Neural cell (in vitro differentiated cells): ENCODE measurements at regions not wholly inside any gene's neighbourhood (a gene's known extent, or its start where the extent isn't known, plus 50 kb on each side); places are given as distances from the start of the nearest gene placed in this dataset.

ENCODE experiments used
- H2AFZ ChIP-seq: fragments of 200-600, 300-800 bp; sonication (generic), shearing (Covaris generic); 2 replicates; pipeline ENCODE4 v1.6.0; 2014; ENCODE audit warnings: low read depth, mild to moderate bottlenecking, antibody characterized with exemption, low read length, moderate library complexity
- H3F3A ChIP-seq: fragments of 200-600 bp; shearing (Covaris generic); 2 replicates; pipeline ENCODE4 v1.6.1; 2016; ENCODE audit warnings: mild to moderate bottlenecking, moderate library complexity, mixed read lengths, antibody characterized with exemption, low read length; ENCODE audit not compliant: insufficient read depth, poor library complexity, severe bottlenecking
- H3K27ac ChIP-seq: fragments of 200-600, 300-800 bp; sonication (generic), shearing (Covaris generic); 2 replicates; pipeline ENCODE4 v1.5.1; 2014; ENCODE audit warnings: mild to moderate bottlenecking, low read length, moderate library complexity
- H3K27me3 ChIP-seq: fragments of 300-800, 200-600 bp; sonication (generic), shearing (Covaris generic); 2 replicates; pipeline ENCODE4 v1.6.0; 2014; ENCODE audit warnings: mild to moderate bottlenecking, low read depth, low read length, moderate library complexity; ENCODE audit not compliant: insufficient read depth
- H3K36me3 ChIP-seq: fragments of 300-800, 200-600 bp; sonication (generic), shearing (Covaris generic); 2 replicates; pipeline ENCODE4 v1.5.1; 2014; ENCODE audit warnings: mild to moderate bottlenecking, antibody characterized with exemption, low read length, moderate library complexity; ENCODE audit not compliant: insufficient read depth
- H3K4me2 ChIP-seq: fragments of 300-800, 200-600 bp; sonication (generic), shearing (Covaris generic); 2 replicates; pipeline ENCODE4 v1.6.0; 2014; ENCODE audit warnings: mild to moderate bottlenecking, low read length
- H3K4me3 ChIP-seq: fragments of 300-800, 200-600 bp; sonication (generic), shearing (Covaris generic); 2 replicates; pipeline ENCODE4 v1.5.1; 2014; ENCODE audit warnings: mild to moderate bottlenecking, low read length, moderate library complexity
- H3K79me2 ChIP-seq: fragments of 200-600 bp; shearing (Covaris generic); replicated peaks from 2 replicates; pipeline ENCODE4 v1.6.0; 2014; ENCODE audit warnings: mild to moderate bottlenecking, low read length, moderate library complexity; ENCODE audit not compliant: insufficient read depth
- H3K9ac ChIP-seq: fragments of 300-800, 200-600 bp; sonication (generic), shearing (Covaris generic); 2 replicates; pipeline ENCODE4 v1.6.1; 2016; ENCODE audit warnings: mild to moderate bottlenecking, low read length, mixed read lengths
- H3K9me2 ChIP-seq: fragments of 200-600 bp; shearing (Covaris generic); 2 replicates; pipeline ENCODE4 v1.6.1; 2016; ENCODE audit warnings: mild to moderate bottlenecking, low read length, mixed read lengths; ENCODE audit not compliant: insufficient read depth
- H3K9me3 ChIP-seq: fragments of 200-600, 300-800 bp; sonication (generic), shearing (Covaris generic); 2 replicates; pipeline ENCODE4 v1.6.1; 2016; ENCODE audit warnings: mild to moderate bottlenecking, mixed run types, low read length, moderate library complexity, mixed read lengths
- H4K20me1 ChIP-seq: fragments of 200-600 bp; shearing (Covaris generic); 2 replicates; pipeline ENCODE4 v1.6.1; 2016; ENCODE audit warnings: mild to moderate bottlenecking, mixed run types; ENCODE audit not compliant: insufficient read depth
- CTCF ChIP-seq: fragments of 450-650 bp; IDR thresholded peaks from 2 replicates; pipeline ENCODE4 v1.5.1; 2014; ENCODE audit warnings: antibody characterized with exemption, mild to moderate bottlenecking, moderate library complexity; ENCODE audit not compliant: poor library complexity, severe bottlenecking
- EP300 ChIP-seq: fragments of 450-650 bp; conservative IDR thresholded peaks from 2 replicates; pipeline ENCODE4 v1.6.1; 2014; ENCODE audit warnings: antibody characterized with exemption, mild to moderate bottlenecking, moderate library complexity; ENCODE audit not compliant: poor library complexity, severe bottlenecking
- EZH2 ChIP-seq: fragments of 200-600, 300-800 bp; shearing (Covaris generic), sonication (generic); IDR thresholded peaks from 2 replicates; pipeline ENCODE4 v1.6.1; 2014; ENCODE audit warnings: antibody characterized with exemption, low read length, borderline replicate concordance, mild to moderate bottlenecking; ENCODE audit not compliant: insufficient read depth, poor library complexity, severe bottlenecking
- MXI1 ChIP-seq: fragments of 450-650 bp; conservative IDR thresholded peaks from 2 replicates; pipeline ENCODE4 v1.6.1; 2014; ENCODE audit warnings: antibody characterized with exemption, mild to moderate bottlenecking; ENCODE audit not compliant: poor library complexity, severe bottlenecking
- POLR2AphosphoS5 ChIP-seq: IDR thresholded peaks from 2 replicates; pipeline ENCODE4 v1.6.1; 2012
- RAD21 ChIP-seq: fragments of 450-650 bp; conservative IDR thresholded peaks from 2 replicates; pipeline ENCODE4 v1.6.1; 2014; ENCODE audit warnings: antibody characterized with exemption, mild to moderate bottlenecking, moderate library complexity
- REST ChIP-seq: IDR thresholded peaks from 2 replicates; pipeline ENCODE4 v1.6.1; 2012; ENCODE audit warnings: borderline replicate concordance
- SMC3 ChIP-seq: fragments of 450-650 bp; conservative IDR thresholded peaks from 2 replicates; pipeline ENCODE4 v1.6.1; 2014; ENCODE audit warnings: antibody characterized with exemption, mild to moderate bottlenecking, moderate library complexity; ENCODE audit not compliant: poor library complexity
- TAF1 ChIP-seq: IDR thresholded peaks from 2 replicates; pipeline ENCODE4 v1.6.1; 2012; ENCODE audit warnings: low read depth

GRCh38 chr21:43301409-43302061 lies 125.4 kb downstream of the SIK1 start:
- Histone ChIP-seq H3K9ac (no peak overlapping the region), H3K36me3 (no peaks in the 10 kb centered on the region), H3K79me2 (no peaks in the 10 kb centered on the region), H3K4me2 (no peak overlapping the region), H4K20me1 (no peaks in the 10 kb centered on the region), H2AFZ (no peak overlapping the region), H3K9me3 (no peaks in the 10 kb centered on the region), H3K27me3 (no peaks in the 10 kb centered on the region), H3K9me2 (no peaks in the 10 kb centered on the region), H3K27ac (no peak overlapping the region), H3K4me3 (no peak overlapping the region), H3F3A (no peaks in the 10 kb centered on the region)
- no peak for TF ChIP-seq MXI1
- no peak for TF ChIP-seq CTCF
- TF ChIP-seq EZH2, result no peak
- TF ChIP-seq POLR2AphosphoS5, result no peak
- no peak for TF ChIP-seq RAD21
- no peak for TF ChIP-seq SMC3
- no peak for TF ChIP-seq EP300
- TF ChIP-seq REST, result no peak
- no peak for TF ChIP-seq TAF1

- Histone ChIP-seq H3F3A (no peaks in the 10 kb centered on the region), H3K27ac (no peak overlapping the region), H3K36me3 (no peaks in the 10 kb centered on the region), H3K79me2 (no peaks in the 10 kb centered on the region), H3K9ac (no peak overlapping the region), H3K9me3 (no peaks in the 10 kb centered on the region), H3K9me2 (no peaks in the 10 kb centered on the region), H3K4me2 (no peak overlapping the region), H3K4me3 (no peak overlapping the region), H2AFZ (no peak overlapping the region), H4K20me1 (no peaks in the 10 kb centered on the region), H3K27me3 (no peaks in the 10 kb centered on the region)
- TF ChIP-seq POLR2AphosphoS5 (no peak), TAF1 (no peak), MXI1 (no peak), EZH2 (no peak), SMC3 (no peak), EP300 (no peak), RAD21 (no peak), REST (no peak)
Measured at GRCh38 chr21:43300496-43301408, 126.2 kb downstream of the SIK1 start.
